GM10266 (cell line): ENCODE measurements at regions not wholly inside any gene's neighbourhood (a gene's known extent, or its start where the extent isn't known, plus 50 kb on each side); places are given as distances from the start of the nearest gene placed in this dataset.

Experiments
- DNase-seq: peaks from one replicate; pipeline ENCODE4 v3.0.0; 2012; ENCODE audit errors: extremely low spot score
- CTCF ChIP-seq: IDR thresholded peaks from 2 replicates; pipeline ENCODE4 v1.5.1; 2012; ENCODE audit warnings: mild to moderate bottlenecking, low read depth; ENCODE audit not compliant: control insufficient read depth, insufficient read depth; ENCODE audit errors: missing control alignments

- DNase-seq = no peak
- no peak for TF ChIP-seq CTCF
Measured at GRCh38 chr4:134337574-134337973, 136.0 kb upstream of the PABPC4L start.

GRCh38 chr4:134328741-134329140, 127.2 kb upstream of the PABPC4L start:
- DNase-seq = no peak
- no peak for TF ChIP-seq CTCF

- no peak for DNase-seq
- TF ChIP-seq CTCF = no peak
Measured at GRCh38 chr4:134327274-134328122, 125.9 kb upstream of the PABPC4L start.

- no peak for DNase-seq
- no peak for TF ChIP-seq CTCF
Measured at GRCh38 chr4:134326866-134327265, 125.3 kb upstream of the PABPC4L start.

- TF ChIP-seq CTCF = no peak
- DNase-seq = no peak
Measured at GRCh38 chr4:134324179-134324578, 122.6 kb upstream of the PABPC4L start.

GRCh38 chr4:134320048-134320447, 118.5 kb upstream of the PABPC4L start:
- TF ChIP-seq CTCF = no peak
- DNase-seq = no peak

- no peak for TF ChIP-seq CTCF
- no peak for DNase-seq
Measured at GRCh38 chr4:134313591-134313990, 112.0 kb upstream of the PABPC4L start.
